NCI-H510A (cell line): ENCODE measurements at regions not wholly inside any gene's neighbourhood (a gene's known extent, or its start where the extent isn't known, plus 50 kb on each side); places are given as distances from the start of the nearest gene placed in this dataset.

ENCODE experiments used
- DNase-seq: peaks from one replicate; lab custom pipeline; 2025; lab: John Stamatoyannopoulos, UW

DNA sequence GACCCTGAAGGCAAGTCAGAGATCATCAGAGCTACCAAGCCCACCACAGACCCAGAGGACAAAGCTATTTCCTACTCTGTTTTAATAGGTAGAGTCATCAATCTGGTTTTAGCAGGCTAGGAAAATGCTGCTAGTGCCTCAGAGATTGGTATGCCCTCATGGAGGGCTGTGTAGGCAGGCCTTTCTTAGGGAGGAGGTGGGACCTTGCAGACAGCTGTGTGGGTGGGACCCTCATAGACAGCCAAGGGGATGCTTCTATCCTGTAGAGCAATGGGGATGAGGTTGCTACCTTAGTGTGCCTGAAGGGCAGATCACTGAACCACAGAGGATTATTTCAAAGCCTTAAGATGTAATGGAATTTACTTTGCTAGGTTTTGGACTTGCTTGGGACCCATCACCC lies 534.9 kb upstream of the KLF12 start:
- DNase-seq: no peak

DNA sequence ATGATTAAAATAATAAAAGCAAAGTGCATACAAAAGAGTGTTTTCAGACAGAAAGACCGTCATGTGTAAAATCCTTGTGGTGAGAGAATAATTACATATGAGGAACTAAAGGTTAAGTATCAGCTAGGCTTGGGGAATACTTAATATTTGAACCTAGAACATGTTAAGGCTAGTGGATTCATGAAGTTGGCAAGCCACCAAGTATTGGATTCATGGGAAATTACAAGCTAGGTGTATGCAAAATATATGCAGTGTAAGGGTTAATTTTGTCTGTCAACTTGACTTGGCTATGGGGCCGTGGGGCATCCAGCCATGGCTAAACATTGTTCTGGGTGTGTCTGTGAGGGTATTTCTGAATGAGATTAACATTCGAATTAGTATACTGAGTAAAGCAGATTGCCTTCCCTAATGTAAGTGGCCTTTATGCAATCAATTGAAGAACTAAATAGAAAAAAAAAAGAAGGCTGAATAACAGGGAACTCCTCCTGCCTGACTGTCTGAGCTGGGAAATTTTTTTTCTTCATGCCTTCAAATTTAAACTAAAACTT lies 533.5 kb upstream of the KLF12 start:
- no peak for DNase-seq

DNA sequence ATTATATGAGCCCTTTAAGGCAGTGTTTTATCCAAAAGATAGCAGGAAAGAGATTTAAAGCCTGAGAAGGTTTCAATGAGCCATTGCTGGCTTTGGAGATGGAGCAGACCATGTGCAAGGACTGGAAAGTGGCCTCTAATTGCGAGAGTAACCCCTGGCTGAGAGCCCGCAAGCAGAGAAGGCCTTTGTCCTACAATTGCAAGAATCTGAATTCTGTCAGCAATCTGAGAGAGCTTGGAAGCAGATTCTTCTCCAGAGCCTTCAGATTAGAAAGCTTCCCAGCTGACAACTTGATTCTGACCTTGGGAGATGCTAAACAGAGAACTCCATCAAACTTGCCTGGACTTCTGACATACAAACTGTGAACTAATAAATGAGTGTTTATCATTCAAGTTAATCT lies 528.7 kb upstream of the KLF12 start:
- DNase-seq: no peak

DNA sequence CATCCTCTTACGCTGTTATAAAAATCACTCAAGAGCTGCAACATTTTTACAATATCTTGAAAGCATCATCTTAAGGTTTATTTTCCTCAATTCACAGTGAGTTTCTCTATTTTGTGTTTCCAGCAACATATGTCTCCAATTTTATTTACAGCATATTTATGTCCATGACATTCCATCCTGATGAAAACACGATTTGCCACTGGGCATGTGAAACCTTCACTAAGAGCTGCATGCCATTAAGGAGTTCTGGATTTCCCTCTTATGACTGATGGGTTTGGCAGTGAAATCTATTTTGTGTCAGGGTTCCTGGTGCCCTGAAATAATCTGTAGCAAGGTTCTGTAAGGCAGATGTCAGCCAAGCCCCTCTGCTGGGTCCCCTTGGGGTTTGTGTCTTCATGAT lies 527.6 kb upstream of the KLF12 start:
- no peak for DNase-seq

DNA sequence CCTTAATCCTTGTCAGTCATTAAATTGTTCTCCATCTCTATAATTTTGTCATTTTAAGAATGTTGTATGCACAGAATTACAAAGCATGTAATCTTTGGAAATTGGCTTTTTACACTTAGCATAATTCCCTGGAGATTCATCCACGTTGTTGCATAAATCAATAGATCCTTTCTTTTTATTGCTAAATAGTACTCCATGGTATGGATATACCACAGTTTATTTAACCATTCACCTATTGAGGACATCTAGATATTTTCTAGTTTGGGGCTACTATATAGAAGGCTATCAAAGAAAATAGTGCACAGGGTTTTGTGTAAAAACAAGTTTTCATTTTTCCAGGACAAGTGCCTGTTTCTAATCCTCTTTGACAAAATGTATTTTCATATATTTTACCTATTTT lies 523.6 kb upstream of the KLF12 start:
- DNase-seq: no peak

DNA sequence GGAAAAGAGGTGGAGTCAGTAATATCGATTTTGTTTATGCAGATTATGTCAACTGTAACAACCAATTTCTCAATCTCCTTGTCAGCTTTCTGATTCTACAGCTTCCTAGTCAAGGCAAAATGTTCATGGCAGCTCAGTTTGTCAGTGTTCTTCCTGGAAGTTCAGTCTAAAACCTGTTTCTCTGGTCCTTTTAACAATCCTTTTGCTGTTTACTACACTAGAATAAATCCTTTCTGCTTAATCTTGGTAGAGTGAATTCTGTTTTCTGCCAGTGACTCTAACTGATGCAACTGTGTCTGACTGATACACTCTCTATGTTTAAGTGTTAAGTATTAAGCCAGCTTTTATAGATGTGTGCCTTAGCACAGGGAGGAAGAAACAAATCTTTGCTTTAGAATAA lies 516.9 kb upstream of the KLF12 start:
- DNase-seq: no peak

DNA sequence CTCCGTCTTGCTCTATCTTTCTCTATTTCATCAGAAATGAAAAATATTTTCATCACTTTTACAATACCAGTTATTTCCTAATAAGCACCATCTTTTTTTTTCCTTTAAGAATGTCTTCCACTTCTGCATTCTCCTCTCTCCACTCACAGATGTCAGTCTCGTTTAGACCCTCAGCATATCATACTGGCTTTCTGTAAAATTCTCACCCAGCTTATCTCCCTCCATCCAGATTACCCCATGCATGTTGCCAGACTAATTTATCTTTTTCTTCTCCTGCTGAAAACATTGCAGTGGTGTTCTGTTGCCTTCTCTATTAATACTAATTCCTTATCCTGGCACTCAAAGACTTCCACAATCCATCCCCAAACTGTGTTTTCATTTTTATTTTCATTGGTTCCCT lies 513.8 kb upstream of the KLF12 start:
- DNase-seq: no peak

DNA sequence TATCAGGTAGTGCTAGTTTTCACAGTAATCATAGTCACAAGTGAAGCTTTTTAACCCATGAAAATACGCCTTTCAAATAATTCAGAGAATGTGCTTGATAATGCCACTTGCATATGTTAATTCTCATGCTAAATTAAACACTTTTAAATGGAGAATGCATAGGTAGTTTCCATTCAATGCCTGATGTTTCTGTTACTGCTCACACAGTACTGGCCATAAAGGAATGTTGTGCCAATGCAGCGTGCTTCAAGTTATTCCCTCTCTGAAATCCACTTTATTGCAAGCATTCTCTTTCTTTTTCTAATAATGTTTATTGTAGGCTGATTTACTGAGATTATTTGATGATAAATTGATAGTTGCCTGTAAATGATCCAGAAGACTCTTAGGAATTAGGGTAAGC lies 513.0 kb upstream of the KLF12 start:
- no peak for DNase-seq

DNA sequence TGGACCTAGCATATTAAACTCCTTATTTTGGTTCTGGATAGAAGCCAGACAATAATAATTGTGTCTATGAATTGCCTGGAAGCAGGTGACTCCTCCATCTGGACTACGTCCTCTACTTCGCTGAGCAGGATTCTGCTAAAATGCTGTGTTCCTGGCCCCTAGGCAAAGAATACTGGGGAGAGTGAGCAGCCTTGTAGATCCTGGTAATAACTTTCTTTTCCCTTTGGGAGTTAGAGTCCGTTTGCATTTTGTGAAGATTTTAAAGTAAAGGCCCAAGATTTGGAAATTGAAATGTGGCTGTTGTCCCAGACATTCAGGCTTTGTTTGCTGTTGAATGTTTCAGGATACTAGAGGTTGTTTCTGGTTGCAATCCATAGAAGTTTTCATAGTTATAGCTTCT lies 511.9 kb upstream of the KLF12 start:
- DNase-seq: no peak

DNA sequence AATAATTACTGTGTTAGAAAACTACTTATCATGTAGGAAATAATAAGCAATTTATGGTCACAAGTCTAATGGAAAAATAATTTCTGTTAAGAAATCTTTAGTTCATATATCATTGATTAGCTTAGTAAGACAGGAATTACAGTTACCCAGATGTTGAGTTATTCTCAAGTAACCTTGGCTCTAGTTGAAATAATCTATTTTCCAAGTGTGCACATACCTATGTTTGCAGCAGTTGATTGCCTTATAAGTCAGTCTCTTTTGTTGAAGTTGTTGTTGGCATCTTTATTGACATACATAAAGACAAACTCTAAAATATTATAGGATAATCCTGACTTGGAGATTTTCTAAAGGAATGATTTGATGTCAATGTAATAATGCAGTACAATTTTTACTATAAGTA lies 511.4 kb upstream of the KLF12 start:
- DNase-seq: no peak

DNA sequence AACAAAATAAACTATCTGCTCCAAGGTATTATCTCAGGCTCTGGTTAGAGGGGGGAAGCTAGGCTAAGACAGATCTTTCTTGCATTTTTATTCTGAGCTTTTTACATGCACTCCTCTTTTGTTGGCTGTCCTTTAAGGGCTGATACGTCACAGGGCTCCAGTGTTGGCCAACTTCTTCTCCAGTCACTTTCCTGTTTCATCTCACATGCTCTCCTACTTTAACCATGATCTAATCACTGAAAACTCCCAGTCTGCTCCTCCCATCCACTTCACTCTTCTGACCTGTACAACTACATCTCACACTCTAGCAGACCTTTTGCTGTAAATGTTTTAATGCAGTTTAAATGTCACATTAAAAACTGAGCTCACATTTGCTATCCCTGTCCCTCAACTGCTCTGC lies 510.0 kb upstream of the KLF12 start:
- no peak for DNase-seq

DNA sequence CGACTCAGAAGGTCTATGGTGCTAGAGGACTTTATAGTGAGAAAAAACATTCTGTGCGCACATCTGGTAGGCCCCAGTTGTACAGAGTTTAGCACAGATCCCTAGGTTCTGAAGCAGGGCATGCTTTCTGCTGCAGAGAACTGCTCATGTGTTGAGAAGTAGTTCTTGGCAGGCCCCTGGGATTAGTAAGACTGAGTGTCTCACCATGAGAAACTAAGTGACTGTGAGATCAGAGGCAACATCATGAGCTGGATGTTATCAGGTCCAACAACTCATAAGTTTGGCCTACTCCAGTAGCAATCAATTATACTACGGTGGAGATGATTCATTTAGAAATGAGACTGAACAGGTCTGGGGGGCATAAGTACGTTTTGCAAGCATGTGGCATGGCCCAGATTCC lies 507.4 kb upstream of the KLF12 start:
- DNase-seq: no peak

DNA sequence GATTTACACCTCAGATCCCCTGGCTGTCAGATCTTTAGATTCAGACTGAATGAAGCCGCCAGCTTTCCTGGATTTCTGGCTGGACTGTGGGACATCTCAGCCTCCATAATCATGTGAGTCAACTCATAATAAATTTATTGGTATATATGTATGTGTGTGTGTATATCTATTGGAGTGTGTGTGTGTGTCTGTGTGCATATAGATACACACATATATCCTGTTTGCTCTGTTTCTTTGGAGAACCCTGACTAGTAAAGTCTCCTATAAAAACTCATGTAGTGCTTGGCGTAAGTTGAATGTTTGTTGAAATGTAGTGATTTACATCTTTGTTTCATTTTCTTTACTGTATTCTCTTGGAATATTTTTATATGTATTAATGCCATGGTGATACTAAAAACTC lies 499.5 kb upstream of the KLF12 start:
- DNase-seq: no peak

DNA sequence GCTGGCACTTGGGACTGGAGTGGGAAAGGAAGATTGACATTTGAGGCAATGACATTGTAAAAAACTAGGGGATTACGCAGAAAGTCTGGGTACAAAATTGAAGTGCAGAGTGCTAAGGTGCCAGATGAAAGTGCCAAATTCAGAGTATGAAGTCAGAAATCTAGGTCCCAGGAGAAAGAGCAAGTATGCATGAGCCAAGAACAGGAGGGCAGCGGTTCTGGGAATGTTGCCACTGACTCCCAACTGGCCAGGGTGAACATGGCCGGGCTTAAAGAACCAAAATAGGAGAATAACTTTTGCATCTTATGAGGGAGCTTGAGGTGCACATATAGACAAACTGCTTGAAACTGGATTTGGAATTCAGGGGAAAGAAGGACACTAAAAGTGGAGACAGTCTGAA lies 495.8 kb upstream of the KLF12 start:
- no peak for DNase-seq

DNA sequence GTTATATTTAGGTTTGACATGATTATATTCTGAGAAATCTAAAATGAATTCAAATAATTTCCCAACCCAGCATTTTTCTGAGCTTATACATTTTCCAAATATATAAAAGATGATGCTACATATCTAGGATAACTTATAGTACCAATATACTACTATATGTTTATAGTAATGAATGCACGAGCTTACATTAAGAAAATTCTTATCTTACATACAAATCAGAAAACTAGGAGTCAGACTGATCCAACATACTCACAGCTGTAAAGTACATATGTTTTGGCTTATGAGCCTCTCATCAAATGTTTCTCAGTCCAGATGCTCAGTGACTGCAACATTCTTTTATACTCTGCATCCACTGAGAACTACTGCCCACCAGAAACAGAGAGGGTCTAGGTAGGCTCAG lies 491.3 kb upstream of the KLF12 start:
- no peak for DNase-seq

DNA sequence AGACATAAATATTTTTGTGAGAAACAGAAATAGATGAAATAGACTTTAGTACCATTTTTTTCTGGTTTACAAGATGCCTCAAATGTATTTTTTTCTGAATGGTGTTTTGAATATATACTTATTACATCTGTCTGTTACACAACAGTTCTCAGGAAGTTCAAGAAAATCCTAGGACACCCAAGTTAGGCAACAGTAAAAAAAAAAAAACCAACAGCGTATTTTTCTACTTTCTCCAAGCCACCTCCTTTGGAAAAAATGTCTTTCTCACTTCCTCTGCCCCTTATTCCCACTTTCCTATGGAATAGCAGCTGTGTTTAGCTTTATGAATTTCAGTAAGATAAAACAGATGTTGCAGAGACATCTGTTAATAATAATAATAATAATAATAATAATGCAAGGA lies 489.6 kb upstream of the KLF12 start:
- DNase-seq: no peak

DNA sequence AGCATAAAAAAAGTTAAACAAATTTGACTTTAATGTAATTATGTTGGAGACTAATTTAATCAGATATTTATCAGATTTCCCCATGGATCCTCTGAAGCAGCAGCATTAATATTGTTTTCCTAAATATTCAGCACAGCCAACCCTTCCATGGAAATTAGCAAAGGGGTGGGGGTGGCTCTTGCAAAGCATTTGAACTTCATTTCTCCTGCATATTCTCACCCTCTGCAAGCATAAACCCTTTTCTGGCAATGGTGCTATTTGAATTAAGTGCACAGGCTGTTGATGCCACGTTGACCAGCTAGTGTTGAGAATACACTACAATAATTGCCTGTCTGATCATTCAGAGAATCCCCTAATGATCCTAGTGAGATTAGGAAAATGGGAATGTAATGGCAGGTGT lies 488.1 kb upstream of the KLF12 start:
- no peak for DNase-seq

DNA sequence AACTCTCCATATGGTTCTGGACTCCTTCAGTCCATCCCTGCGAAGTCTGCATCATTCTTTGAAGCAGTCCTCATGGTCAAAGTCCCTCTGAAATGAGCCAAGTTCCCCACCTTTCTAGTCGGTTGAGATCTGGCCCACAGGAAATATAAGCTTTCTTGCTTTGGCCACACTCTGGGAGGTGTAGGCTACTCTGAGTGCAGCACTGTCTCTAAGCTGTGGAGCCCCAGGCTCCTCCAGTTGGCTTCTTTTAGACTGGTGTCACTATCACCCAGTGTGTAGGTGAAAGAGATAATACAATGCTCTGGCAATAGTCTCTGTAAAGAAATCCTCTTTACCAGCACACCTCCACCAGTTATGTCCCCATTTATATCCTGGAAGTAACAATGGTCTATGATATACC lies 486.5 kb upstream of the KLF12 start:
- no peak for DNase-seq

DNA sequence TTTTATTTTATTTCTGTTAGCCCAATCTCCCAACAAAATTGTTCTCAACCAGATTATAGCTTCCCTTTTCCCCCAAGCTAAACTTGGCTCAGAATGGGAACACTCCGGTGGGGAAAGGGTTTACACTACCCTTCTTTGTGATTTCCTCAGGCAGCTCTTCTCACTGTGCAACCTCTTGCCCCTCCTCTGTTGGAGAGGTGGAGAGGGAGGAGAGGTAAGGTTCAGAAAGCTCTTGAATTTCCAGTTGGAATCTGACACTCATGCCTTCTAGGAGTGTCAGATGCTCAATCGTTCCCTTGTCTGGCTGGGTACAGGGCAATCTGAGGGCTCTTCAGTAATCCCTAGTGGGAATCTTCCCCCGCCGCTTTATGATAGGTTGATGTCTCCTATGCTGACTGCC lies 486.1 kb upstream of the KLF12 start:
- no peak for DNase-seq

DNA sequence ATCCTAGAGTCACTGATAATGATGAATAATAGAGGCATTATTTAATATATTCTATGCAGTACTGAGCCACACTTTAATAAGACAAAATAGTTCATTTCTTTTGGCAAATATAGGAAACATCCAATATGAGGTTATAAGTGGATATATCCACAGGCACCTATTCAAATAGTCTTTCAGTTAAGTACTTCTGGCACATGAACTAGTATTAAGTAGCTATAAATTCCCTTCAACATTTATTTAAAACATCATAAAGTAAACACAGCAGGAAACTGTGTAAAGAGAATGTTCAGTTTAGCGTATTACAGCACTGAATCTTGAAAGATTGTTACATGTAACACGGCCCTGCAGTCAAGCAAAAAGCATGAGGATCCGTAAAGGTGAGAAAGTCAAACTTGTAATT lies 463.3 kb upstream of the KLF12 start:
- DNase-seq: no peak

DNA sequence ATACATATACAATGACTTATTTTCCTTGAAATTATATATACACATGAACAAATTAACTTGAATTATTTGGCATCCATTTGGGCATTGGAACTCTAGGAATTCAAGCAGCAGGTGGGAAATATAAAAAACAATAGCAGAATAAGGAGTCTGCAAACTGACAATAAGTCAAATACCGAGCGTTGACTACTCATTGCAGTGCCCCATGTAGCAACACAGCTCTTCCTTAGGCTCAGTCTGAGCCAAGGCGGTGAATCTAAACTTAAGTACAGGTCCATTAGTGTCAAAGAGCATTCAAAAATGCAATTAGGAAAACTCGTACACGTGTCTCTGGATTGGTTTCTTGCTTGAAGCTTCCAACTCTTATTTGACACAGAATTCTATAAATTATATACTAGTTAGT lies 462.5 kb upstream of the KLF12 start:
- DNase-seq: no peak

DNA sequence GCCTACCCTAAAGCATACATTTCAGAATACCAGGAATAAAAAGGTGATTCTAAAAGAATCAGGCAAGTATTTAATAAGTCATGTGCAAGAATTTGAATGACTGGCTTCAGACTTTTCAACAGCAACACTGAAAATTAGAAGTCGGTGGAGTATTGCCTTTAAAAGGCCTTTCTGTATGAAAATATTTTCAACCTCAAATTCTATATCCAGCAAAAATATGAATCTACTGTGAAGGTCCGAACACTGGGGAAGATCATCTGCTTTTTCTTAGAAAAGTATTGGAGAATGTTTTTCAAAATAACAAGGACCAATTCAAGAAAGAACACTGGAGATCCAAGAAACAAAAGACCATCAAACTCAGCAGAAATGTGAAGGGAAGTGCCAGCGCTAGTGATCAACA lies 459.5 kb upstream of the KLF12 start:
- no peak for DNase-seq

DNA sequence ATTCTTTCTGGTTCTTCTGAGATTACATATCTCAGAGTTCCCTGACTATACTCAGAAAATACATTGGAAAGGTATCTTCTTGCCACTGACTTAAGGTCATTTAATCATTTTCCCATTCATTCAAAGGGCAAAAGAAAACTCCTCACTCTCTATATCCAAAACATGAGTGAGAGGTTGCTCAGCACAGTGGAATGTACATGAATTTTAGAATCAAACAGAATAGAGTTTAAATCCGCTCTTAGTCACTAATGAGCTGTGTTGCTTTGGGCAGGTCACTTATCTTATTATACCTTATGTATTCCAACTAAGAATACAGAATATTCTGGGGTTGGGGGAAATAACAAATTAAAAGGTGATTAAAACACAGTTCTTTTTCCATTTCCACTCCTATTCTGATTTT lies 452.6 kb upstream of the KLF12 start:
- no peak for DNase-seq

DNA sequence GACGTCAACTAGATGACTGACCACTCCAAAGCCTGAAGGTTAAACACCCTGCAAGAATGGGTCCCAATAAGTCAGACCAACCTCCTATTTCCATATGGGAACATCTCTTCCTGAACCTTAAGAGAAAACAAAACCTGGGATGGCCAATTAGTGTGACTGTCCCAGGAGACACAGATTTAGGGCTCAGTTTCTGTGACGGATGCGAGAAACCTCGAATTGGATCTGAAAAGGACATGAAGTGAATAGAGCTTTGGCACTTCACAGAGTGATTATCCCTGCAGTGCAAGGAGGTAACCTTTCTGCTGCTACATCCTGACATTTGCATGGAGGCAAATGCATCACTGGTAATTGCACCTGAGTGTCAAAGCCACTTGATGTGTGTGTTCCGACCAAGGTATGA lies 442.2 kb upstream of the KLF12 start:
- DNase-seq: no peak

DNA sequence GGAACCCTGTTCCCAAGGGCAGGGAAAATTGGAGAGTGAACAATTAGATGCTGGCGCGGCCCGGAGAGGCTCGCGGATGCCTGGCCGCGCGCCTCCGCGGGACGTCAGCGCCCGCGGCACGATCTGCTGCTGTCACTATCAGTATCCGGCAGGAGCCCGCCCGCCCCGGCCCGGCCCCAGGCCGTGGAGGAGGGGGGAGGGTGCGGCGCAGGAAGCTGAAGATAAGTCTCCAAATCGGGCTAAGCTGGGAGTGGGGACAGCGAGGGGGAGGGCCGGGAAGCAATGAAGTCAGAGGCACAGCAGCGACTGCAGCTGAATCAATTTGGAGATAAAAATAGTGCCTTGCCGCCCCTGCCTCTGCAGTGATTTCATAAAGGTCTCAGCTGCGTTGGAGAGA lies 441.5 kb upstream of the KLF12 start:
- DNase-seq: no peak
